ENCODE measurements at regions not wholly inside any gene's neighbourhood (a gene's known extent, or its start where the extent isn't known, plus 50 kb on each side); places are given as distances from the start of the nearest gene placed in this dataset.

- Histone ChIP-seq H3K9me3 (no peaks in the 10 kb centered on the region), H3K36me3 (no peaks in the 10 kb centered on the region), H3K4me3 (no peak overlapping the region), H3K27ac (no peak overlapping the region), H3K4me1 (no peaks in the 10 kb centered on the region), H3K27me3 (peaks cover 0 to 46% (median 15%) of the 10 kb centered on the region in 7 donors)
- no peak for TF ChIP-seq CTCF (IDR thresholded peaks at IDR 0.05)
- DNase-seq (no peak), ATAC-seq (no peak)
- intact Hi-C loops (cut with DNase I) = loop anchor here in 2 of 10 donors (5.0 to 10.0 kb wide), 2 partner anchors 661 to 673 kb away; partner anchors contain the start of gene SHH (in 1 of the 2)
- 55 to 67% methylated on average over 5 of the region's 5 CpGs for WGBS, 2 donors
Observed at GRCh38 chr7:156475666-156476065, 164.9 kb upstream of the RNF32 start.

- Histone ChIP-seq H3K27me3 (peaks cover 0 to 46% (median 15%) of the 10 kb centered on the region in 7 donors), H3K4me1 (no peaks in the 10 kb centered on the region), H3K27ac (no peak overlapping the region), H3K9me3 (no peaks in the 10 kb centered on the region), H3K4me3 (no peak overlapping the region), H3K36me3 (no peaks in the 10 kb centered on the region)
- intact Hi-C loops (cut with DNase I) = loop anchor here in 2 of 10 donors (5.0 to 10.0 kb wide), 2 partner anchors 660 to 673 kb away; partner anchors contain the start of gene SHH (in 1 of the 2)
- no peak for TF ChIP-seq CTCF (IDR thresholded peaks at IDR 0.05)
- no peak for DNase-seq
- 63 to 65% methylated on average over 6 of the region's 6 CpGs for WGBS, 2 donors
- no peak for ATAC-seq
Observed at GRCh38 chr7:156475179-156475578, 165.4 kb upstream of the RNF32 start.

- no peak overlapping the region for H3K4me3 ChIP-seq
- TF ChIP-seq CTCF (IDR thresholded peaks at IDR 0.05) = no peak
- 61 to 69% methylated on average over 7 of the region's 7 CpGs for WGBS, 2 donors
Observed at GRCh38 chr7:156474241-156474743, 166.3 kb upstream of the RNF32 start.

GRCh38 chr7:156473476-156474240, 166.9 kb upstream of the RNF32 start:
- Histone ChIP-seq H3K4me1 (no peaks in the 10 kb centered on the region), H3K27me3 (peaks cover 0 to 43% (median 14%) of the 10 kb centered on the region in 7 donors), H3K4me3 (no peak overlapping the region), H3K36me3 (no peaks in the 10 kb centered on the region), H3K27ac (no peak overlapping the region), H3K9me3 (no peaks in the 10 kb centered on the region)
- intact Hi-C loops (cut with DNase I) = loop anchor here (5.0 to 10.0 kb wide), 5 partner anchors 651 to 676 kb away; partner anchors contain the start of gene SHH (in 2 of the 10)
- DNase-seq = no peak
- ATAC-seq = no peak
- WGBS, 2 donors = 16 to 25% methylated on average over 9 of the region's 9 CpGs
- peak; percentile 21 to 77 (median 68) for TF ChIP-seq CTCF (IDR thresholded peaks at IDR 0.05)

More at GRCh38 chr7:156474241-156474743, 166.3 kb upstream of the RNF32 start:
- Histone ChIP-seq H3K27ac (no peak overlapping the region), H3K9me3 (no peaks in the 10 kb centered on the region), H3K36me3 (no peaks in the 10 kb centered on the region), H3K27me3 (peaks cover 0 to 46% (median 15%) of the 10 kb centered on the region in 7 donors), H3K4me1 (no peaks in the 10 kb centered on the region)
- no peak for DNase-seq
- no peak for ATAC-seq
- intact Hi-C loops (cut with DNase I) = loop anchor here (5.0 to 10.0 kb wide), 5 partner anchors 652 to 677 kb away; partner anchors contain the start of gene SHH (in 2 of the 10)

Measured in heart right ventricle (tissue), 16 donors.